Right lobe of liver (tissue), 6 donors: ENCODE measurements at regions not wholly inside any gene's neighbourhood (a gene's known extent, or its start where the extent isn't known, plus 50 kb on each side); places are given as distances from the start of the nearest gene placed in this dataset.

Experiments
- ATAC-seq, 4 donors: fragments of 200-7000 bp; cut with Tn5 transposase; one replicate each; pipeline ENCODE4 v1.9.1; 2020; ENCODE audit warnings: mild to moderate bottlenecking in 4 of 4, moderate library complexity in 4 of 4
- DNase-seq, 3 donors: peaks; one replicate each; pipeline ENCODE4 v3.0.0-alpha.2; 2020
- H3K27ac ChIP-seq, 3 donors: fragments of 200-600 bp; one replicate each; pipeline ENCODE4 v1.8.0; 2022
- H3K27me3 ChIP-seq, 2 donors: fragments of 200-600 bp; one replicate each; pipeline ENCODE4 v1.8.0; 2022
- H3K36me3 ChIP-seq, 4 donors: fragments of 200-600 bp; sonication (generic) in 1 of 4; one replicate each; pipeline versions ENCODE4 v1.5.1 to v1.8.0; 2017 to 2022; ENCODE audit warnings: control low read depth in 1 of 4
- H3K4me1 ChIP-seq, 4 donors: fragments of 200-600 bp; sonication (generic) in 1 of 4; one replicate each; pipeline versions ENCODE4 v1.5.1 to v1.8.0; 2017 to 2022; ENCODE audit warnings: control low read depth in 1 of 4
- H3K4me3 ChIP-seq, 3 donors: fragments of 200-600 bp; one replicate each; pipeline ENCODE4 v1.8.0; 2022
- H3K9me3 ChIP-seq, 4 donors: fragments of 200-600 bp; sonication (generic) in 1 of 4; one replicate each; pipeline versions ENCODE4 v1.5.1 to v1.8.0; 2017 to 2022; ENCODE audit warnings: control low read depth in 1 of 4
- CTCF ChIP-seq, 4 donors: fragments of 200-600 bp in 3 of 4; fragments of 450-650 bp in 1 of 4; IDR thresholded peaks; one replicate each; pipeline versions ENCODE4 v1.5.1 to v1.8.0; 2016 to 2022; ENCODE audit warnings: antibody characterized with exemption in 4 of 4, mild to moderate bottlenecking in 2 of 4
- POLR2A ChIP-seq: fragments of 450-650 bp; IDR thresholded peaks from one replicate; pipeline ENCODE4 v1.6.1; 2017; ENCODE audit warnings: antibody characterized with exemption, mild to moderate bottlenecking
- WGBS: methylation state at CpG from one replicate; pipeline ENCODE4 v1.1.6; 2018; ENCODE audit warnings: low coverage, low lambda C conversion rate; ENCODE audit not compliant: insufficient coverage; ENCODE audit errors: missing lambda C conversion rate; 5-methylcytosine and 5-hydroxymethylcytosine counted together
- intact Hi-C, 2 donors: fragments of 100-400 bp; cut with DNase I; formaldehyde crosslinking; loops; one replicate each; pipeline versions ENCODE4 v1.11.2 to v1.14.1; 2022
- donor health status: DM: no; HTN: yes; CAD: no.
- donor health status: DM: no; HTN: no; CAD: no.
- donor health status: DM: no; HTN: no; CAD: no.
- donor health status: DM: no; HTN: yes; CAD: no.
- donor health status: DM: no; HTN: yes; CAD: no.

DNA sequence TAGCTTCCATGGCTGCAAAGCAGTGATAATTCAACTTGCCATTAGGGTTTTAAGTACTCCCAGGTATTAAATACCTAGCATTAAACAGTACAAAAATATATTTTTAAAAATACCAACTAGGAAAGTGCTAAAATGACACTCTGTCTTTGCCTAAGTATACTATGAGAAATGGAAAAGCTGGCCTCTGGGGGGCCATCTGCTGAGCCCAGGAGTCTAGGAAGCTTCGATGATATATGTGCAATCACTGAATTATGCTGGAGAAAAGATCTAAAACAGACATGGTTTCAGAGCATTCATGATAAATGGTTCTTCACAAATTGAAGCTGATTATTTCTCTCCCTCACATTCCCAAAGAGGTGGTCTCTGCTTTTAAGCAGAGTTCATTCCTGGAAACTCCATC lies 191.8 kb downstream of the OPA1 start:
- no peak overlapping the region for H3K4me3 ChIP-seq
- no peaks in the 10 kb centered on the region for H3K27me3 ChIP-seq
- peaks cover 0 to 5% (median 0%) of the 10 kb centered on the region in 4 donors for H3K4me1 ChIP-seq
- no peaks in the 10 kb centered on the region for H3K9me3 ChIP-seq
- no peak overlapping the region for H3K27ac ChIP-seq
- no peaks in the 10 kb centered on the region for H3K36me3 ChIP-seq
- TF ChIP-seq CTCF (IDR thresholded peaks at IDR 0.05) (no peak), POLR2A (no peak)
- intact Hi-C loops: loop anchor here (5.0 to 10.0 kb wide), 2 partner anchors 350 to 532 kb away; partner anchors contain the start of gene HES1 (in 1 of the 2)
- no peak for DNase-seq
- WGBS: 100% methylated on average over 1 of the region's 1 CpG
- ATAC-seq: no peak

- no peak for ATAC-seq
- no peak for DNase-seq
- TF ChIP-seq POLR2A: no peak
- TF ChIP-seq CTCF (IDR thresholded peaks at IDR 0.05): no peak
- intact Hi-C loops: loop anchor here (5.0 to 10.0 kb wide), 2 partner anchors 347 to 530 kb away; partner anchors contain the start of gene HES1 (in 1 of the 2)
- H3K27me3 ChIP-seq: no peaks in the 10 kb centered on the region
- WGBS: 69% methylated on average over 5 of the region's 12 CpGs
- H3K9me3 ChIP-seq: no peaks in the 10 kb centered on the region
- H3K27ac ChIP-seq: no peak overlapping the region
- H3K36me3 ChIP-seq: no peaks in the 10 kb centered on the region
- H3K4me1 ChIP-seq: peaks cover 0 to 5% (median 0%) of the 10 kb centered on the region in 4 donors
- no peak overlapping the region for H3K4me3 ChIP-seq
Observed at GRCh38 chr3:193787496-193787870, 194.5 kb downstream of the OPA1 start.

DNA sequence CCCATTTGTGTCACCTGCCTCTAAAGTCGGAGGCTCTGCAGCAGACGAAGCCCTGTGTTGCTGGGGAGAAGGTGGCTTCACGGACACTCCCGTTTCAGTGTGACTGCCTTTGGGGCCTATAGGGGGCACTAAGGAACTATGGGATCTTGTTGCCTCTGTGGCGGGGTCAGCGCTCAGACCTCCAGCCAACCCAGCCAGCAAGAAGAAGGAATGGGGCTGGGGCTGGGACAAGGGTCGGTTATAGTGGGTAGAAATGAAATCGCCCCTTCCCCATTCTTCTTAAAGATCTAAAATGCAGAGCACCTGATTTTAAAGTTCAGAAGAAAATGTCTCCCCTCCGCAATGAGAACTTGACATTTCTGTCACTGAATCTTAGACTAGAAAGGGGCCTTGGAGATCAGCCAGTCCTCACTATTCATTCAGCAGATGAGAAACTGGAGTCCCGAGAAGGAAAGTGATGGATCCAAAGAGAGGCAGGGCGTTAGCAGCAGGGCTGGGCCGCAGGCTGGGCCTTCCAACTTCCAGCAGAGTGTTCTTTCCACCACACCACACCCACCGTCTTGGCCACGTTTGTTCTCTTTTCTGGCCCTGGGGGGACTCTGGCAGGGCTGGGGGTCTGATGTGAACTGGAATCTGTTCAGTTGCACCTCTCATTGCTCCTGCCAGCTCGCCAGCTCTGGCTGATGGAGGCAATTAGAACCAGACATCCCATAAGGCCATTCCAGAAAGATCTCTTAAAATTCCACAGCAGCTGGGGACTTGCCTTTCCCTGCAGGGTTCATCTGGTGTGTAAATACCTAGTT lies 195.4 kb downstream of the OPA1 start:
- peak in 2 of 3 donors; percentile 54 to 66 for DNase-seq
- Histone ChIP-seq H3K4me1 (peaks cover 0 to 5% (median 0%) of the 10 kb centered on the region in 4 donors), H3K4me3 (no peak overlapping the region), H3K27me3 (no peaks in the 10 kb centered on the region), H3K9me3 (no peaks in the 10 kb centered on the region), H3K27ac (no peak overlapping the region), H3K36me3 (no peaks in the 10 kb centered on the region)
- TF ChIP-seq CTCF (IDR thresholded peaks at IDR 0.05) (peak; percentile 75 to 83 (median 80)), POLR2A (no peak)
- intact Hi-C loops: loop anchor here (5.0 to 10.0 kb wide), 2 partner anchors 346 to 529 kb away; partner anchors contain the start of gene HES1 (in 1 of the 2)
- peak; percentile 98 to 99 (median 98) for ATAC-seq
- WGBS: 17% methylated on average over 7 of the region's 15 CpGs

- H3K27me3 ChIP-seq: no peaks in the 10 kb centered on the region
- TF ChIP-seq CTCF (IDR thresholded peaks at IDR 0.05): no peak
- TF ChIP-seq POLR2A: no peak
- DNase-seq (no peak), ATAC-seq (no peak)
- peaks cover 0 to 5% (median 0%) of the 10 kb centered on the region in 4 donors for H3K4me1 ChIP-seq
- H3K27ac ChIP-seq: no peak overlapping the region
- H3K9me3 ChIP-seq: no peaks in the 10 kb centered on the region
- no peaks in the 10 kb centered on the region for H3K36me3 ChIP-seq
- intact Hi-C loops: loop anchor here (5.0 to 10.0 kb wide), 2 partner anchors 345 to 528 kb away; partner anchors contain the start of gene HES1 (in 1 of the 2)
- H3K4me3 ChIP-seq: no peak overlapping the region
- WGBS: no CpG with 5 or more reads among the region's 1 CpG
Observed at GRCh38 chr3:193789455-193789854, 196.4 kb downstream of the OPA1 start.
